Natural killer cell (primary cell): ENCODE measurements at regions not wholly inside any gene's neighbourhood (a gene's known extent, or its start where the extent isn't known, plus 50 kb on each side); places are given as distances from the start of the nearest gene placed in this dataset.

Source experiments
- ATAC-seq, 3 donors: fragments of 150-1000 bp in 2 of 3; fragments of 200-7000 bp in 1 of 3; cut with Tn5 transposase; 1 replicate in 1 of 3; 2 replicates in 2 of 3; pipeline ENCODE4 v1.10.0; 2021; ENCODE audit warnings: mild to moderate bottlenecking in 2 of 3, moderate library complexity in 2 of 3
- DNase-seq, 2 donors: peaks; one replicate each; pipeline versions ENCODE4 v3.0.0 to v3.0.0-alpha.2; 2013 to 2021; ENCODE audit warnings: mixed read lengths in 1 of 2
- H3K27ac ChIP-seq: one replicate; pipeline ENCODE4 v1.5.1; 2013; ENCODE audit warnings: mild to moderate bottlenecking, low read length
- H3K27me3 ChIP-seq: one replicate; pipeline ENCODE4 v1.6.1; 2013; ENCODE audit warnings: low read length; ENCODE audit not compliant: control insufficient read depth, insufficient read depth
- H3K36me3 ChIP-seq: one replicate; pipeline ENCODE4 v1.6.1; 2013; ENCODE audit warnings: low read length; ENCODE audit not compliant: control insufficient read depth, insufficient read depth
- H3K4me1 ChIP-seq: one replicate; pipeline ENCODE4 v1.6.1; 2013; ENCODE audit warnings: low read length; ENCODE audit not compliant: control insufficient read depth, insufficient read depth
- H3K4me3 ChIP-seq: one replicate; pipeline ENCODE4 v1.5.1; 2013; ENCODE audit warnings: low read length
- H3K9me3 ChIP-seq: one replicate; pipeline ENCODE4 v1.6.1; 2013; ENCODE audit warnings: low read length; ENCODE audit not compliant: control insufficient read depth, insufficient read depth
- H3K27ac Mint-ChIP-seq, 2 donors: one replicate each; pipeline ENCODE4 v1.8.0; 2022; ENCODE audit warnings: mild to moderate bottlenecking in 2 of 2, mixed read lengths in 2 of 2, moderate library complexity in 1 of 2
- H3K27me3 Mint-ChIP-seq, 2 donors: one replicate each; pipeline ENCODE4 v1.8.0; 2022; ENCODE audit warnings: low read depth in 2 of 2, mixed read lengths in 2 of 2
- H3K36me3 Mint-ChIP-seq: one replicate; pipeline ENCODE4 v1.8.0; 2022; ENCODE audit warnings: mixed read lengths
- H3K4me1 Mint-ChIP-seq, 2 donors: one replicate each; pipeline ENCODE4 v1.8.0; 2022; ENCODE audit warnings: mixed read lengths in 2 of 2
- H3K4me3 Mint-ChIP-seq: one replicate; pipeline ENCODE4 v1.8.0; 2022; ENCODE audit warnings: mild to moderate bottlenecking, moderate library complexity, mixed read lengths
- H3K9me3 Mint-ChIP-seq, 2 donors: one replicate each; pipeline ENCODE4 v1.8.0; 2022; ENCODE audit warnings: mixed read lengths in 2 of 2
- WGBS: methylation state at CpG from one replicate; pipeline ENCODE4 v1.1.7; 2013; ENCODE audit warnings: missing lambda C conversion rate; ENCODE audit not compliant: insufficient coverage; 5-methylcytosine and 5-hydroxymethylcytosine counted together
- intact Hi-C: fragments of 100-400 bp; cut with micrococcal nuclease; formaldehyde crosslinking; loops from one replicate; pipeline ENCODE4 v1.14.2; 2022
- TF ChIP-seq, protein P1 (sequence below): fragments of 200-600 bp; IDR thresholded peaks from one replicate; pipeline ENCODE4 v1.8.0; 2022; ENCODE audit warnings: antibody characterized with exemption

DNA sequence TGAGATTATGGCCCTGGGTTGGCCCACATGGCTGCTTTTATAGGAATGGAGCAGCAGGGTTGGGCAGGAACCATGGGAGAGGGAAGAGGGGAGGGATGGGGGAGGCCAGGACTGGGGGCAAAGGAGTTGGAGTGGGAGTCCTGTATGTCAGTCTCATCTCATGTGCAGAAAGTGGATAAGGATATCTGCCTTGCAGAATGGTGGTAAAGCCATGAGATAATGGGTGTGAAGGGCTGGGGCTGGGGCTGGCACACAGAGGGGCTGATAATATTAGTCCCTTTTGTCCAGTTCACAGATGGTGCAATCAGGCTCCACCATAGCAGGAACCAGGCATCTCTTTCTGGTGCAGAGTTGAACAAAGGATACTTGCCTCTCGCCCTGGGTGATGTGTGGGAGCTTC is 101.3 kb downstream of the MRM1 start:
- Mint-ChIP-seq H3K4me3 (no peak overlapping the region), H3K27ac (no peak overlapping the region), H3K9me3 (no peaks in the 10 kb centered on the region), H3K36me3 (no peaks in the 10 kb centered on the region), H3K27me3 (peaks cover 39 to 40% of the 10 kb centered on the region in 2 donors), H3K4me1 (no peaks in the 10 kb centered on the region)
- no peak overlapping the region for H3K4me3 ChIP-seq
- H3K9me3 ChIP-seq = no peaks in the 10 kb centered on the region
- TF ChIP-seq, protein P1, sequence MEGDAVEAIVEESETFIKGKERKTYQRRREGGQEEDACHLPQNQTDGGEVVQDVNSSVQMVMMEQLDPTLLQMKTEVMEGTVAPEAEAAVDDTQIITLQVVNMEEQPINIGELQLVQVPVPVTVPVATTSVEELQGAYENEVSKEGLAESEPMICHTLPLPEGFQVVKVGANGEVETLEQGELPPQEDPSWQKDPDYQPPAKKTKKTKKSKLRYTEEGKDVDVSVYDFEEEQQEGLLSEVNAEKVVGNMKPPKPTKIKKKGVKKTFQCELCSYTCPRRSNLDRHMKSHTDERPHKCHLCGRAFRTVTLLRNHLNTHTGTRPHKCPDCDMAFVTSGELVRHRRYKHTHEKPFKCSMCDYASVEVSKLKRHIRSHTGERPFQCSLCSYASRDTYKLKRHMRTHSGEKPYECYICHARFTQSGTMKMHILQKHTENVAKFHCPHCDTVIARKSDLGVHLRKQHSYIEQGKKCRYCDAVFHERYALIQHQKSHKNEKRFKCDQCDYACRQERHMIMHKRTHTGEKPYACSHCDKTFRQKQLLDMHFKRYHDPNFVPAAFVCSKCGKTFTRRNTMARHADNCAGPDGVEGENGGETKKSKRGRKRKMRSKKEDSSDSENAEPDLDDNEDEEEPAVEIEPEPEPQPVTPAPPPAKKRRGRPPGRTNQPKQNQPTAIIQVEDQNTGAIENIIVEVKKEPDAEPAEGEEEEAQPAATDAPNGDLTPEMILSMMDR = no peak
- peaks cover 4% of the 10 kb centered on the region for H3K4me1 ChIP-seq
- no peak overlapping the region for H3K27ac ChIP-seq
- 50% methylated on average over 1 of the region's 1 CpG for WGBS
- ATAC-seq (no peak), DNase-seq (no peak)
- intact Hi-C loops = no loop called here
- H3K36me3 ChIP-seq = no peaks in the 10 kb centered on the region
- peaks cover 25% of the 10 kb centered on the region for H3K27me3 ChIP-seq

DNA sequence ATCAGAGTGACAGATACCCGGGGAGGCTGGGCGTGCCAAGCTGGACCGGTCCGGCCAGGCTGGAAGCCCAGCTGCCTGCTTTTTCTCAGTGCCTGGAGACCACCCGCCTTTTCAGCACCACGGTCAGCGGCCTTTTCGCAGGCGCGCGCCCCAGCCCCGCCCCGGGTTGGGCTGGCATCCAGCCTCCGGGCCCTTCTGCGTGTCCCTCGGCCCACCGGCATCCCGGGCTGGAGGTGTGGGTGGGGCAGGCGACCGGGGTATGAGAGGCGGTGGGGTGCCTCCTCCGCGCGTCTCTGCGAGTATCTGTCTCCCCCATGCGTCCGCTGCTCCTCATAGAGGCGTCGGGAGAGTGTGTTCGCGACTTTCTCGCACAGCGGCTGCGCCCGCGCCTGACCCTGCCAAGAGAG is 102.5 kb downstream of the MRM1 start:
- H3K4me1 ChIP-seq = peaks cover 4% of the 10 kb centered on the region
- TF ChIP-seq, protein P1 = no peak
- DNase-seq (peak; percentile 48 to 65), ATAC-seq (peak in 2 of 3 donors; percentile 71 to 77)
- H3K36me3 ChIP-seq = no peaks in the 10 kb centered on the region
- Mint-ChIP-seq H3K9me3 (no peaks in the 10 kb centered on the region), H3K27me3 (peaks cover 39 to 40% of the 10 kb centered on the region in 2 donors), H3K36me3 (no peaks in the 10 kb centered on the region), H3K27ac (no peak overlapping the region), H3K4me1 (no peaks in the 10 kb centered on the region), H3K4me3 (no peak overlapping the region)
- intact Hi-C loops = no loop called here
- no peaks in the 10 kb centered on the region for H3K9me3 ChIP-seq
- H3K4me3 ChIP-seq = no peak overlapping the region
- 9% methylated on average over 36 of the region's 36 CpGs for WGBS
- H3K27me3 ChIP-seq = peaks cover 22% of the 10 kb centered on the region
- H3K27ac ChIP-seq = no peak overlapping the region

DNA sequence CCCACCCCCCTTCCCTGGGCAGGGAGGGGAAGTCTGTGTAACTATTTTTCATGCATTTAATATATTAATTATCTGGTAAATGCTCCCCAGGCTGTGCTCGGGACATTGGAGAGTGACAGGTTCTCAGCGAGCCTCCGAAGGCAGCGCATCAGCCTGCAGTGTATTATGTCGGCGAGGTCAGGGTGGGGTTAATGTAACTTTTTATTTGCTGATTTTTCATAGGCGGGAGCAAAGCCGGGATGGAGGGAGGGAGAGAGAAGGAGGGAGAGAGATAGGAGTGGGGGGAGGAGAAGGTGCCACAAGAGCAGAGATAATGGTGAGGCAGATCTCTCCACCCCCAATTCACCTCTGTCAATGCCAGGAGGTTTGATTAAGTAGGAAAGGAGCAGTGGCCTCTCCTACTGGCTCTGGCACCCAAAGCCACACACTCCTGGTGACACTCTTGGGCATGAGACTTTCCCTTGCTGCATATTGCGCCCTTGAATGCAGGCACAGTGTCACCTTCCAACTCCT is 104.0 kb downstream of the MRM1 start:
- Histone ChIP-seq H3K27me3 (peaks cover 17% of the 10 kb centered on the region), H3K4me3 (no peak overlapping the region), H3K4me1 (peaks cover 4% of the 10 kb centered on the region), H3K27ac (no peak overlapping the region), H3K36me3 (no peaks in the 10 kb centered on the region), H3K9me3 (no peaks in the 10 kb centered on the region)
- Mint-ChIP-seq H3K36me3 (no peaks in the 10 kb centered on the region), H3K27ac (no peak overlapping the region), H3K9me3 (no peaks in the 10 kb centered on the region), H3K4me1 (no peaks in the 10 kb centered on the region), H3K4me3 (no peak overlapping the region), H3K27me3 (peaks cover 39 to 40% of the 10 kb centered on the region in 2 donors)
- DNase-seq (no peak), ATAC-seq (no peak)
- WGBS = 80% methylated on average over 9 of the region's 9 CpGs
- intact Hi-C loops = no loop called here
- TF ChIP-seq, protein P1 = no peak
